Activated naive CD8-positive, alpha-beta T cell treated with anti-CD3 and anti-CD28 coated beads, Interleukin-2, amount 10 ng/mL, durations not matched to agents 7 days and 5 days (primary cell): ENCODE measurements at regions not wholly inside any gene's neighbourhood (a gene's known extent, or its start where the extent isn't known, plus 50 kb on each side); places are given as distances from the start of the nearest gene placed in this dataset.

ENCODE experiments used
- ATAC-seq: fragments of 150-1000 bp; cut with Tn5 transposase; one replicate; pipeline ENCODE4 v1.10.0; 2021; ENCODE audit warnings: low read depth, moderate library complexity
- POLR2A ChIA-PET: fragments of 350-600 bp; sonication (Branson Sonifier 250); formaldehyde crosslinking; loops from one replicate; lab custom pipeline; 2021; ENCODE audit warnings: antibody characterized with exemption; lab: Charles Lee
- DNase-seq: peaks from one replicate; pipeline ENCODE4 v3.0.0; 2021
- H3K27ac Mint-ChIP-seq: one replicate; pipeline ENCODE4 v1.8.0; 2022; ENCODE audit warnings: mild to moderate bottlenecking, mixed read lengths
- H3K27me3 Mint-ChIP-seq: one replicate; pipeline ENCODE4 v1.8.0; 2022; ENCODE audit warnings: mild to moderate bottlenecking, moderate library complexity, mixed read lengths
- H3K36me3 Mint-ChIP-seq: one replicate; pipeline ENCODE4 v1.8.0; 2021; ENCODE audit warnings: mild to moderate bottlenecking, mixed read lengths
- H3K4me1 Mint-ChIP-seq: one replicate; pipeline ENCODE4 v1.8.0; 2021; ENCODE audit warnings: mixed read lengths
- H3K4me3 Mint-ChIP-seq: one replicate; pipeline ENCODE4 v1.8.0; 2022; ENCODE audit warnings: mild to moderate bottlenecking, moderate library complexity, mixed read lengths
- H3K9me3 Mint-ChIP-seq: one replicate; pipeline ENCODE4 v1.8.0; 2021; ENCODE audit warnings: mixed read lengths

DNA sequence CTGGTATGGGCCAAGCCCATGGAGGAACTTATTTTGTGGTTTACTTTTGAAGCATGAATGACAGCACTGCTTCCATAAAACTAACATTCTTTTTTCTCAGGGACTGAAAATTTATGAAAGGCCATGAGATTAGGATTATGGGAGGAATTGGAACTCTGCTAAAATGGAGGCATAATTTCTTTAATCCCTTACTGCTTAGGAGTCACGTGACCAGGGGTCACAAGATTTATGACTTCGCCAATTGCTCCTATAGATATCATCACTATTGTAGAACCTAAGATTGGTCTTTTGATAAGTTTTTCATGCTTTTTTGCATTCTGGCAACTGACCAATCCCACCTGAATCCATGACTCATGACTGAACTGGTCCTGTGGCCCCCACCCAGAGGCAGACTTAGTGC is 495.7 kb upstream of the VRK2 start:
- Mint-ChIP-seq H3K9me3 (peaks cover 5% of the 10 kb centered on the region), H3K27me3 (peaks cover 3% of the 10 kb centered on the region), H3K4me3 (no peak overlapping the region), H3K36me3 (no peaks in the 10 kb centered on the region), H3K27ac (no peak overlapping the region), H3K4me1 (peaks cover 6% of the 10 kb centered on the region)
- DNase-seq (no peak), ATAC-seq (no peak)
- POLR2A ChIA-PET, result no interaction called here

- H3K4me1 Mint-ChIP-seq, result peaks cover 6% of the 10 kb centered on the region
- POLR2A ChIA-PET, result no interaction called here
- H3K4me3 Mint-ChIP-seq, result no peak overlapping the region
- H3K27ac Mint-ChIP-seq, result no peak overlapping the region
- no peaks in the 10 kb centered on the region for H3K27me3 Mint-ChIP-seq
- no peaks in the 10 kb centered on the region for H3K36me3 Mint-ChIP-seq
- H3K9me3 Mint-ChIP-seq, result peaks cover 5% of the 10 kb centered on the region
- DNase-seq (no peak), ATAC-seq (no peak)
These were observed 493.7 kb upstream of the VRK2 start for GRCh38 chr2:57552885-57553284.

DNA sequence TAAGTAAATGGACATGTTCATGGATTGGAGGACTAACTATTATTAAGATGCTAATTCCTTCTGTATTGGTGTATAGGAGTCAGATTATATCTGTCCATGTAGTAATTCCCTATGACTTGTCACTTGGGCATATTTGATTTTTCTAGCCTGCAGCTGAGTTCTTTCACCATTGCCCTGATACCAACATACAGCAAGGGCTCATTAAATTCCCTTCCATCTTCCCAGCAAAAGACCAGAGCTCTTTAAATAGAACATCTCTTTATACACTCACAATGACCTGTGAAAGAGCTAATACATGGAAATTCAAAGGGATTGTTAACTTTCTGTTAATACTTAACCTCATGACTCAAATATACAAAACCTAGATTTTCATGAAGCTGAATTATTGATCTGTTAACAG is 492.3 kb upstream of the VRK2 start:
- H3K36me3 Mint-ChIP-seq, result no peaks in the 10 kb centered on the region
- POLR2A ChIA-PET, result no interaction called here
- no peaks in the 10 kb centered on the region for H3K27me3 Mint-ChIP-seq
- no peak for DNase-seq
- H3K4me1 Mint-ChIP-seq, result peaks cover 6% of the 10 kb centered on the region
- no peak overlapping the region for H3K4me3 Mint-ChIP-seq
- no peak overlapping the region for H3K27ac Mint-ChIP-seq
- peaks cover 5% of the 10 kb centered on the region for H3K9me3 Mint-ChIP-seq
- no peak for ATAC-seq

- no peak for DNase-seq
- no peak overlapping the region for H3K27ac Mint-ChIP-seq
- no peak for ATAC-seq
- POLR2A ChIA-PET, result no interaction called here
- H3K27me3 Mint-ChIP-seq, result no peaks in the 10 kb centered on the region
- H3K36me3 Mint-ChIP-seq, result no peaks in the 10 kb centered on the region
- no peaks in the 10 kb centered on the region for H3K4me1 Mint-ChIP-seq
- H3K4me3 Mint-ChIP-seq, result no peak overlapping the region
- H3K9me3 Mint-ChIP-seq, result peaks cover 3% of the 10 kb centered on the region
These were observed 488.3 kb upstream of the VRK2 start for GRCh38 chr2:57558312-57558711.

DNA sequence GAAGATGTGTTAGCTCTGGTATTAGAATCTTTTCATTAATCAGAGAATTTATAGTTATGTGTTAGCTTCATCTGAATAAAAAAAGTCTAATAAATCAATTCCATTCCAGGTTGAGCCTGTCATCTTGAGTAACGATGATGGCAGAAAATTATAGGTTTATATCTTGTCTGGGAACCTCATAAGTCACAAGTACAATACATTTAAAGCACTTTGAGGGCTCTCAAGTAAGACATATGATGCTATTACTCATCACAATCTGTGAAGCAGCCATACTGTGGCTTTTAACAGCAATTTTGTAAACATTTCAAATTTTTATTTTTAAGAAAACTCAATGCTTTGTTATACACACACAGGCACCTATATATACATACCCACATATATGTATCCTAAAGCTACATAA is 484.1 kb upstream of the VRK2 start:
- Mint-ChIP-seq H3K4me1 (no peaks in the 10 kb centered on the region), H3K27me3 (no peaks in the 10 kb centered on the region), H3K36me3 (no peaks in the 10 kb centered on the region), H3K9me3 (no peaks in the 10 kb centered on the region), H3K4me3 (no peak overlapping the region), H3K27ac (no peak overlapping the region)
- ATAC-seq (no peak), DNase-seq (no peak)
- POLR2A ChIA-PET, result no interaction called here

GRCh38 chr2:57563015-57563414 is 483.6 kb upstream of the VRK2 start:
- H3K4me3 Mint-ChIP-seq, result no peak overlapping the region

DNA sequence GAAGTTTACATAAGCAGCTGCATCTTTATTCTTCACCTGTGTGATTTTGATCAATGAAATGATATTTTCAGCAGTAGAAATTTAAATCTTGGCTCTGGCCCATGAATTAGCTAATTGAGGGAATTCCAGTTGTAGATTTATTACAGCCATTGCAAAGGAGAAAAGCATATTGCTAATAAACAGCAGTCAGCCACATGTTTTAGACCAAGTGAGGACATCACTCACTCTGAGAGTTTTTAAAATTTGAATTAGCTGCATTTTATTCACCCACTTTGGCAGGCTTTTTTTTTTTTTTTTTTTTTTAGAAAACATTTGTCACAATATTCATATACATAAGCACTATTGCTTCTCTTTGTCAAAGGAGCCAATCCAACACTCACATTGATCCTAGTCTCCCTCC is 479.4 kb upstream of the VRK2 start:
- no peaks in the 10 kb centered on the region for H3K36me3 Mint-ChIP-seq
- H3K4me3 Mint-ChIP-seq, result no peak overlapping the region
- POLR2A ChIA-PET, result interaction anchor here (0.6 kb wide), 1 partner anchor 511 kb away, joined by 5 read pairs; no protein-coding TSS in a partner anchor
- ATAC-seq, result no peak
- H3K27ac Mint-ChIP-seq, result no peak overlapping the region
- H3K9me3 Mint-ChIP-seq, result no peaks in the 10 kb centered on the region
- DNase-seq, result no peak
- H3K27me3 Mint-ChIP-seq, result no peaks in the 10 kb centered on the region
- H3K4me1 Mint-ChIP-seq, result peaks cover 2% of the 10 kb centered on the region

More at GRCh38 chr2:57563015-57563414, 483.6 kb upstream of the VRK2 start:
- POLR2A ChIA-PET, result no interaction called here
- DNase-seq (no peak), ATAC-seq (no peak)
- no peak overlapping the region for H3K27ac Mint-ChIP-seq
- H3K9me3 Mint-ChIP-seq, result no peaks in the 10 kb centered on the region
- H3K4me1 Mint-ChIP-seq, result no peaks in the 10 kb centered on the region
- no peaks in the 10 kb centered on the region for H3K36me3 Mint-ChIP-seq
- no peaks in the 10 kb centered on the region for H3K27me3 Mint-ChIP-seq

DNA sequence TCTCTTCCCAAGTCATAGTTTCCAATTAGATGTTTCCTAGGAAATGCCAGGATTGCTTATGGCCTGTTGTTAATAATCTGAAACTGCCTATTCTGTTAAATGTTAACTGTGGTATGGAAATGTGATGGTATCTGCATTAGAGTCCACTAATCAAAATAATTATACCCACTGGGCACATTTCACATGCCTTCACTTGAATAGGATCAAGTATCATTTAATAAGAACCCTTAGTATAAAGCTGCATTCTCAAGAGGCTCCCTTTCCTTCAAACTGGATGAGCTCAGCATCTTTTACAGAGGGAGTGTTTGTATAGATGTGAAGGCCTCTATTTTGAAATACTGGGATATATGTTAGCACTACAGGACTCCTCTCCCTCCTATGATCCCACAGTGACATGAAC is 477.2 kb upstream of the VRK2 start:
- Mint-ChIP-seq H3K4me1 (peaks cover 2% of the 10 kb centered on the region), H3K9me3 (peaks cover 3% of the 10 kb centered on the region)
- POLR2A ChIA-PET, result no interaction called here

DNA sequence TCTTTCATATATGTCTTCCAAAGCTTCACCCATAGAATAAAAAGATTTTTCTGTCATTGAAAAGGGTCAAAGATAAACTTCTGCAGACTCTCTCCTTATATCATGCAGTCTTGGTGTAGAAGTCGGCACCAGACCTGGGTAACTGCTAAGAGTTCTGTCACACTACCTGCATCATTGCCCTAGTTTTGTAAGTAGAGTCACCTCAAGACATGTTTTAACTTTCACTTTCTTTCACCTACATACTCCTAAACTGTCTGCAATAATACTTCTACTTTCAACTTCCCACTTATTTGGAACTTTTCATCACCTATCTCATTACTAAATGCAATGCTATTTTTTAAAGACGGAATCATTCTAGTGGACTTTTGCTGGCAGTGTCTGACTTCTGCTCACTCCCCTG is 475.6 kb upstream of the VRK2 start:
- no peak for ATAC-seq
- no peak overlapping the region for H3K4me3 Mint-ChIP-seq
- H3K4me1 Mint-ChIP-seq, result peaks cover 2% of the 10 kb centered on the region
- H3K36me3 Mint-ChIP-seq, result no peaks in the 10 kb centered on the region
- H3K27me3 Mint-ChIP-seq, result no peaks in the 10 kb centered on the region
- DNase-seq, result no peak
- peaks cover 4% of the 10 kb centered on the region for H3K9me3 Mint-ChIP-seq
- H3K27ac Mint-ChIP-seq, result no peak overlapping the region
- POLR2A ChIA-PET, result no interaction called here

More for the DNA sequence above, 477.2 kb upstream of the VRK2 start:
- no peak for ATAC-seq
- DNase-seq, result no peak
- Mint-ChIP-seq H3K27ac (no peak overlapping the region), H3K36me3 (no peaks in the 10 kb centered on the region), H3K27me3 (no peaks in the 10 kb centered on the region), H3K4me3 (no peak overlapping the region)

DNA sequence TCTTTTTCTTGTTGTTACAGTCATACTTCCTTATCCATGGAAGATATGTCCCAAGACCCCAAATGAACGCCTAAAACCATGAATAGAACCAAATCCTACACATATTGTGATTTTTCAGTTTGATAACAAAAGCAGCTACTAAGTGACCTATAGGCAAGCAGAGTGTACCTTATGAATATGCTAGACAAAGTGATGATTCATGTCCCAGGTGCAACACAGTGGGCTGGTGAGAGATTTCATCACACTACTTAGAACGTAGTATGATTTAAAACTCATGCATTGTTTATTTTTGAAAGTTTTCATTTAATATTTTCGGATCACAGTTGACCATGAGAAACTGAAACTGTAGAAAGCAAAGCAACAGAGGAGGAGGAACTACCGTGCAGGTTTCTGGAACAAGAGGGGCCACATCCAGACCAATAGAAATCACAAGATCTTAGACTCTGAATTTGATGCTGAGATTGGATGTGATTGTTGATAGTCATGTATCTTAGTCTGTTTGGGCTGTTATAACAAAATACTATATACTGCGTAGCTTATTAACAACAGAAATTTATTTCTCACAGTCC is 470.8 kb upstream of the VRK2 start:
- H3K4me1 Mint-ChIP-seq, result peaks cover 2% of the 10 kb centered on the region
- H3K27me3 Mint-ChIP-seq, result no peaks in the 10 kb centered on the region
- H3K36me3 Mint-ChIP-seq, result no peaks in the 10 kb centered on the region
- no peak overlapping the region for H3K4me3 Mint-ChIP-seq
- no peak for ATAC-seq
- POLR2A ChIA-PET, result no interaction called here
- peaks cover 4% of the 10 kb centered on the region for H3K9me3 Mint-ChIP-seq
- DNase-seq, result no peak
- no peak overlapping the region for H3K27ac Mint-ChIP-seq

DNA sequence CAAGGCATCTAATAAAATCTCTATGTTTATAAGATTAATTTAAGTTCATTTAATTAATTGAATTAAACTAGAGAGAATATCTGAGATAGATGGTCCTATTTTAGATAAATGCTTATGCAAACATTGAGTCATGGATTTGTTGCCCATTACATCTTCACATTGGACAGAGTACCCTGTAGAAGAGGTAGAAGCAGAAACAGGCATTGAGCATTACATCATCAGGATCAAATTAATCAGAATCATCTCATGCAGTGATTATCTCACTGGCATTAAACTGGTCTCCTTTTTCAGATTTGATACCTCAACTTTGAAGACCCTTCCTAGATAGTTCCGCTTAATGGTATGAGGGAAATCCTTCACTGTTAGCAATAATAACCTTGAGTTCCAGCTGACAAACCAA is 469.6 kb upstream of the VRK2 start:
- Mint-ChIP-seq H3K4me1 (no peaks in the 10 kb centered on the region), H3K4me3 (no peak overlapping the region), H3K27me3 (no peaks in the 10 kb centered on the region), H3K36me3 (no peaks in the 10 kb centered on the region), H3K9me3 (peaks cover 4% of the 10 kb centered on the region), H3K27ac (no peak overlapping the region)
- no peak for DNase-seq
- no peak for ATAC-seq
- POLR2A ChIA-PET, result no interaction called here

GRCh38 chr2:57597940-57598339 is 448.7 kb upstream of the VRK2 start:
- no peaks in the 10 kb centered on the region for H3K36me3 Mint-ChIP-seq
- H3K27me3 Mint-ChIP-seq, result no peaks in the 10 kb centered on the region
- DNase-seq (no peak), ATAC-seq (no peak)
- H3K4me1 Mint-ChIP-seq, result no peaks in the 10 kb centered on the region
- no peaks in the 10 kb centered on the region for H3K9me3 Mint-ChIP-seq
- no peak overlapping the region for H3K4me3 Mint-ChIP-seq
- POLR2A ChIA-PET, result no interaction called here
- no peak overlapping the region for H3K27ac Mint-ChIP-seq

GRCh38 chr2:57598551-57598950 is 448.1 kb upstream of the VRK2 start:
- H3K36me3 Mint-ChIP-seq, result no peaks in the 10 kb centered on the region
- no peaks in the 10 kb centered on the region for H3K9me3 Mint-ChIP-seq
- no peak overlapping the region for H3K4me3 Mint-ChIP-seq
- POLR2A ChIA-PET, result no interaction called here
- ATAC-seq (no peak), DNase-seq (no peak)
- H3K27me3 Mint-ChIP-seq, result no peaks in the 10 kb centered on the region
- no peak overlapping the region for H3K27ac Mint-ChIP-seq
- H3K4me1 Mint-ChIP-seq, result no peaks in the 10 kb centered on the region

DNA sequence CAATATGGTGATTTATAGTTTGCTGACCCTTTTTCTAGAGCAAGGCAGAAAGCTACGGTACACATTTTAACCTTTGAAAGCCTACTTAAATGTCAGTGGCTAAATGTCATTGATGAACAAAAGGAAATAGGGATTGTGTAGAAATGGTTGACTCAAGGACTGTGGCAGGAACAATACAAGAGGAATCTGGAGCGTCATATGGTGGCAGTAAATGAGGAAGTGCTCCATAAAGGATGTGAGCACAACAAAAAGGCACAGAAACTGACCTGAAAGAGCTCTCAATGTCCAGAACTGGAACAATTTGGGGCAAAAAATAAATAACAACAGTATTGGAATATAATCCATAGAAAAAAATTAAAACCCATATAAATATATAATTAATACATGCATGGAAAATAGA is 443.9 kb upstream of the VRK2 start:
- Mint-ChIP-seq H3K9me3 (peaks cover 2% of the 10 kb centered on the region), H3K4me1 (no peaks in the 10 kb centered on the region), H3K36me3 (no peaks in the 10 kb centered on the region), H3K27ac (no peak overlapping the region), H3K27me3 (no peaks in the 10 kb centered on the region), H3K4me3 (no peak overlapping the region)
- ATAC-seq (no peak), DNase-seq (no peak)
- POLR2A ChIA-PET, result no interaction called here

GRCh38 chr2:57614988-57615387 is 431.6 kb upstream of the VRK2 start:
- no peaks in the 10 kb centered on the region for H3K27me3 Mint-ChIP-seq
- POLR2A ChIA-PET, result no interaction called here
- ATAC-seq (no peak), DNase-seq (no peak)
- H3K4me3 Mint-ChIP-seq, result no peak overlapping the region
- H3K27ac Mint-ChIP-seq, result no peak overlapping the region
- H3K9me3 Mint-ChIP-seq, result peaks cover 2% of the 10 kb centered on the region
- no peaks in the 10 kb centered on the region for H3K36me3 Mint-ChIP-seq
- H3K4me1 Mint-ChIP-seq, result no peaks in the 10 kb centered on the region
